H54 (cell line): ENCODE measurements at regions not wholly inside any gene's neighbourhood (a gene's known extent, or its start where the extent isn't known, plus 50 kb on each side); places are given as distances from the start of the nearest gene placed in this dataset.

Experiments
- DNase-seq: peaks from one replicate; pipeline ENCODE4 v3.0.0; 2011; ENCODE audit warnings: low spot score, mixed read lengths; ENCODE audit not compliant: insufficient read length
- FAIRE-seq: peaks from 3 replicates; lab custom pipeline; 2011; peaks lifted over from hg19 to GRCh38; lab: Jason Lieb, UNC
- POLR2A ChIP-seq: IDR thresholded peaks from 2 replicates; pipeline ENCODE4 v1.6.1; 2011; ENCODE audit warnings: low read depth, mild to moderate bottlenecking, low read length

DNA sequence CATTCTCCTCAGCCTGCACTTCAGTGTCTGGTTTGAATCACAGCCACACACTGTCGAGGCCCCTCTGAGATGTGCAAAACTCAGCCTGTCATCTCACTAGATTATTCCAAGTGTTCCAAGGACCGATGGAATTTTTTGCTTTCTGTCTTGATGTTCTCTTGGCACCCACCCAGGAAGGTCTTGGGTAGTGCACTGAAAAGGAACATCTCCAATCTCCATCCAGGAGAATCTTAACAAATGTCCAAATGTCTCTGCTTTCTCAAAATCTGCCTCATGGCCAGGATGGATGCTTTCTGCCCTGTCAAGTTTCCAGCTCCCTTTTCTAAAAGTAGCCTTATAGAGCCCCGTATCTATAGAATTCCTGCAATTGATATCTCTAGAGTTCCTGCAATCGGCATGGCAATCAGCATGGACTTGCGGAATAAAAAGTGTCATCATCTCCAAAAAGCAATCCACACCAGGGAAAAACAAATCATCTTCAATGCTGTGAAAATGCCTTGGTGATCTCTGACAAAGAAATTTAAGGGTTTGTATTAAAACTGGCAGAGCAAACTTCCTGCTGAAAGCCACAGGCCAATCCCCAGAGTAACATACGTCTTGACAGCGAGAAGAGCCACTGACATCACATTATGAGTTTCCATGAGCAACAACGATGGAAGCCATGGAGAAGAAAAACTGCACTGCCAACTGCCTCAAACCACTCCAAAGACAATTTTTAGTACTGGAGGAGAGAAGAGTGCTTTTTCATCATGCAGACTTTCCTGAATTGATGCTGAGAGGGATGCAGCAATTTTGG lies 215.3 kb upstream of the FAM9B start:
- no peak for TF ChIP-seq POLR2A
- no peak for DNase-seq
- no peak for FAIRE-seq

DNA sequence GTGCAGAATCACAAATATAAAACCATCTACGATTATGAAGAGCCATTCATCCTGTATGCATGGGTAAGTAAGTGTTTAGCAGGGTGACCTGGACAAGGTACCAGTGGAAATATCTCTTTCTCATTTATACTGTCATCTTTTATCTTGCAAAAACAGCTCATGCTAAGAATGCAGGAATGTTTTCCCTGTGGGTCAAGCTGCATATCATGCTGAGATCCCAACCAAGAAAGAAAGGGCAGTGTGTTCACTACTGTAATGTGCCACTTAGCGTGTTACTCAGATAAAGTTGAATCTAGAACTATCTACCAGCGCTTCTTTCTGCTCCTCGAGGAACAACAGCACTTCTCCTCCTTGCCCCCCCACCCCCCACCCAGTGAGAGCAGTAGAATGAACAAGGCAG lies 212.7 kb upstream of the TBL1X start:
- FAIRE-seq (no peak), DNase-seq (no peak)
- no peak for TF ChIP-seq POLR2A

DNA sequence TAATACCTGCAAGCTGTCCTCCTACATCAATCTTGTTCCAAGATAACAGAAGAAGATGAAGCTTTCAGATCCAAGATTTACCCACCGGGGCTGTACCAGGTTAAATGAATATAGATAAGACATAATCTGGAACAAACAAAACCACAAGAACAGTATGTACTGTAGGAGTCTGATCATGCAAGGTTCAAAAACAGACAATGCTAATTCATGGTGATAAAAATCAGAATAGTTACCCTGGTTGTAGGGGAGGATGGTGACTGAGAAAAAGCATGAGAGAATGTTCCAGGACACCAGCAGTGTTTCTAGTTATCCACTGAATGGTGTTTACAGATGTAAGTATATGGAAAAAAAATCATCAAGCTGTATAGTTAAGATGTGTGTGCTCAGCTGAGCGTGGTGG lies 211.6 kb upstream of the TBL1X start:
- TF ChIP-seq POLR2A, result no peak
- no peak for DNase-seq
- no peak for FAIRE-seq

DNA sequence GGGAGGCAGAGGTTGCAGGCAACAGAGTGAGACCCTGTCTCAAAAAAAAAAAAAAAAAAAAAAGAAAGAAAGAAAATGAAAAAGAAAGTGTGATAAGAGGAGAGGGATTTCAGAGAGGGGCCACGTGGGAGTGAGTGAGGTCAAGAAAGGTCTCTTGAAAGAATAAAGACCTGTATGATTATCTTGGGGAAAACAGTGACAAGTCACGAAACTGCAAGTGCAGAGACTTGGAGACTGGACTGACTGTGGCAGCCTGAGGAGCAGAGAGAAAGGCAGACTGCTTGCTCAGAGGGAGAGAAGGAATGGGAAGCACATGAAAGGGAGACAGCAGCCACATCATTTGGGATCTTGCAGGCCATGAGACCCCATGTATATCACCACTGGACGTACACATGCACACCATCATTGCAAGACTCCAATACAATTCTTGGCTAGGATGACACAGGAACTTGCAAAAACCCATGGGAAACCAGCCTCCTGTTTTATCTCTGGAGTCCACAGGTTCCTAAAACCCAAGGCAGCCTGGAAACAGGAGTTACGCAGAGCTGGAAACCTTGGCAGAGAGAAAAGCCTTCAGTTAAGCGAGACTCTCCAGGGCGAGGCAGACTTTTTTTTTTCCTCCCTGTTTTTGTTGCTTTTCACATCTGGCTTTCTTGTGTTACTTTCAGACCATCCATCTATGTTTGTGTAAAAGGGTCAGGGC lies 207.0 kb upstream of the TBL1X start:
- DNase-seq (no peak), FAIRE-seq (no peak)
- TF ChIP-seq POLR2A, result no peak

DNA sequence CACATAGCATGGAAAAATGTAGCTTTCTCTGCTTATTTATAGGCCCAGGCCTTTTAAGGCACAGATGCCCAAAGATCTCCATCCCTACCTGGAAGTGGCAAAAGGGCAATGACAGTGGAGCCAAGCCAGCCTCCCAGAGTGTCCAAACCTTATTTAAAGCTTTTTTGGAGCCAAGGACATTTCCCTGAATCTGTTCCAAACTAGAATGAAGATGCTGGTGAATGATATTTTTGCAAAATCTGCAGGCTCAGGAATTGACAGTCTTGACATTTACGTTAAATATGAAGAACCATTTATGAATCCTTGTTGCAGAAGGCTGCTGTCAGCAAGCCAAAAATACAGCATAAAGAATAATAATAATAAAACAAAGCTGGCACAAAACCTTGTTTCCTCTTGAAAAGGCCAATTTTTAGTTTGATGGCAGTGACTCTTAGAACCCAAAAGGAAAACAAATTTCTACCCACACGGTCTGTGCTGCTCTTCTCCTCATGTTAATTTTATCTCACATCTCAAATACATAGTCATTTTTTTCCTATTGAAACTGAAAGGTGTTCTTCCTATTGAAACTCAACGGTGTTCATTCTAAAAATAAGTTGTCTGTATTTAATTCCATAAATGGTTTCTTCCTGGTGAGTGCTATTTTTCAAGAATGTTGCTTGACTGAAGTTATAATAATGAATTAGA lies 206.3 kb upstream of the TBL1X start:
- FAIRE-seq (no peak), DNase-seq (no peak)
- TF ChIP-seq POLR2A, result no peak

DNA sequence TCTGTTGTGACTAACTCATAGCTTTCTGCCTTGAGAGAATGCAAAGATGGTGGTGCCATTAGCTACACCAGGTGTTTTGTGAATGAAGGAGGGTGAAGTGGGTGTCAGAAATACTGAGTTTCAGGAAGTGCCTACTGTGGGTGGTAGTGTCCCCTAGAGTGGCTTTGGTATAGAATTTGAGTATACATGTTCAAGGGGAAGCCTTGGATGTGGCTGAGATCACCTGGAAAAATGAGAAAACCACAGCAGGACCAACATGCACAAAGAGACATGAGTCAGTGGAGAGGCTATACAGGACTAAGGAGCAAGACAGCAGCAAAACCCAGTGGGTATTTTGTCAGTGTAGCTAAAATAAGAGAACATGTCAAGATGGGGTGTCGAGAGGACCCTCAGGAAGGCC lies 204.3 kb upstream of the TBL1X start:
- FAIRE-seq, result no peak
- TF ChIP-seq POLR2A, result no peak
- no peak for DNase-seq

DNA sequence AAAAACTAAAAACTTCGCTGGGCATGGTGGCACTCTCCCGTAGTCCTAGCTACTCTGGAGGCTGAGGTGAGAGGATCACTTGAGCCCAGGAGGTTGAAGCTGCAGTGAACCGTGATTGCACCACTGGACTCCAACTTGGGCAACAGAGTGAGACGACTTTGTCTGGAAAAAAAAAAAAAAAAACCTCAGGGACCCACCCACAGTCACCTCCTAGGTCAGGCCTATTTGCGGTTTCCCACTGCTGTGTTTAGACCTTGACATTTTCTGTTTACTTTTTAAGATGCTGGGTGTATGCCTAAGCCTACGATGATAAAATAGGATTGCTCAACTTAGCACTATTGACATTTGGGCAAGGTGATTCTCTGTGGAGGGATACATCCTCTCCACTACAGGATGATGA lies 197.4 kb upstream of the TBL1X start:
- DNase-seq (no peak), FAIRE-seq (no peak)
- TF ChIP-seq POLR2A, result no peak

DNA sequence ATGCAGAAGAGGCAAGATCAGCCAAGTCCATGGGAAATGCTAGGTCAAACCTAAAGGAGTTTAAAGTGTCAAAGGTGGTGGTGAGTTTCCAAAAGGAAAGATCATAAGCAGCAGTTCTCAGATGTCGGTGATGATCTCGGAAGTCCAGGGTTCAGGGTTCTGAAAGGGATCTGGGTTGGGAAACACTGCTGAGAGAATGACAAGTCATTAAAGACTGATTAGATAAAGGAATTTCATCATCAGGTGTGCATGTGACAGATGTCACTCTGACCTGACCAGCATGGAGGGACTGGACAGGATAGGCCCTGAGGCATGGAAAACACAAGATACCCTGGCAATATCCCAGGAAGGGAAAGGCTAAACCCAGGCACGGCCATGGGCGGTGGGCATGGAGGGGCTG lies 195.7 kb upstream of the TBL1X start:
- FAIRE-seq (no peak), DNase-seq (no peak)
- TF ChIP-seq POLR2A, result no peak

DNA sequence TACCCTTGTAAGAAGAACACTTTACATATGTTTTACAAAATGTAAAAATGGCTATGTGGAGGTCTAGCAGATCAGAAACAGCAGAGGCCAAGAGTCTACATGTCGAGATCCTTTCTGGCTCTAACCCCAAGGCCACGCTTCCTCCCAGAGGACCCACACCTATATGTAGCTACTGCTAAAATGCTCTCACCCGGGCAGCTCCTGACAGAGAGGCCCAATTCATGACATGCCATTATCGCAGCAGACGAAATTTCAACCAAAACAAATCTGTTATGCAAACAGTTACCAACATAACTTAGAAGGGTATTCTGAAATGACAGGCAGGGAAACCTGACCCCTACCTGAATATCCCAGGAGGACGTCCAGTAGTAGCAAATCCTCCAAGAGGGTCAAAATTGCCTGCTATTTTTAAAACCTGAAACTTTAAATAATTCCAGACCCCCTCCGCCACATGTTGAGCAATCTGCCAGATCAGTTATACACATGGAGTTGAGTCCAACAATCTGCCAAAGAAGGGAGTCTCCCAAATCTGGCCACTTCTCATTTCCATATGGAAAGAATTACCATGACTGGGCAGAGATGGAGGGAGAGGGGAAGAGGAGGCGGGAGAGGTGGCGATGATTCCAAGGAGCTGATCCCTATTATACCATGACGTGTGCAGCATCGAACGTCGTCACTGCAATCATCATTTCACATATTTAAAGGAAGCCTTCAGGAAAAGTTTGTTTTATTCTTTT lies 192.9 kb upstream of the TBL1X start:
- no peak for TF ChIP-seq POLR2A
- FAIRE-seq (no peak), DNase-seq (no peak)

DNA sequence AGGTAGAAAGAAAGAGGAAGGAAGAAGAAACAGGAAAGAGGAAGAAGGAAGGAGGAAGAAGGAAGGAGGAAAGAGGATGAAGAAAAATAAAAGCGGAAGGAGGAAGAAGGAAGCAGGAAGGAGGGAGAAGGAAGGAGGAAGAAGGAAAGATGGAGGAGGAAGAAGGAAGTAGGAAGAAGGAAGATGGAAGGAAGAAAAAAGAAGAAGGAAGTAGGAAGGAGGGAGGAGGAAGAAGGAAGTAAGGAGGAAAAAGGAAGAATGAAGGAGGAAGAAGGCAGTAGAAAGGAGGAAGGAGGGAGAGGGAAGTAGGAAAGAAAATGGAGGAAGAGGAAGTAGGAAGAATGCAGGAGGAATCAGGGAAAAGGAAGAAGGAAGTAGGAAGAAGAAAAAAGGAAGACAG lies 191.1 kb upstream of the TBL1X start:
- no peak for TF ChIP-seq POLR2A
- DNase-seq, result no peak
- no peak for FAIRE-seq

DNA sequence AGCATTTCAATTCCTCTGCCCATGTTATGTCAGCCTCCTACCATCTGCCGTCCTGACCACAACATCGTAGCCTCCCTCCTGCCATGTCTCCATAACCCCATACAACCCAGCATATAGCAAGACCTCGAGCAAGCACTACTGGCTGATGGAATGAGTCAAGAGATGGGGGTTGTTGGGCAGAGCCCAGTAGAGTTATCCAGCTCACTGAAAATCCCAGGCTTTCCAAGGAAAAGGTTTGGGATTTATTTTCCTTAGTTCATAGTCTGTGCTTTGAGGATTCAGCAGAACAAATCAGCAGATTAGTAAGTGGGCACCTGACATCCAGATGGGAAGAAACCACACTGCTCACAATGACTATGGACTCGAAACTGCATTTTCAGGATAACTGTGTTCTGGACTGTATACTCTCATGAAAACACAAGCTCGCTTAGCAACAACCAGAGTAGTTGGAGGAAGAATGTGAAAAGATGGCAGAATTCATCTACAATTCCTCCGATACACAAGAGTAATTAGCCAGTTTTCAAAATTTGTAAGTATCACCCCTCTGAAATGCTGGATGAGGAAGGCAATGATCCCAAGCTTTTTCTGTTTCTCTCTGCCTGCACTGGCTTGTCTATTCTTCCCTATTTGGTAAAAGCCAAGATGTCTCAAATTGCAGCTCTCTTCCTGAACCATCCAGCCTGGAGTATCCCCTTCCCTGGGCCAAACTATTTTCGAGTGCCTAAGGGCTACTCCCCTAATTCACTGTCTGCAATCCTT lies 186.2 kb upstream of the TBL1X start:
- FAIRE-seq (no peak), DNase-seq (no peak)
- no peak for TF ChIP-seq POLR2A

DNA sequence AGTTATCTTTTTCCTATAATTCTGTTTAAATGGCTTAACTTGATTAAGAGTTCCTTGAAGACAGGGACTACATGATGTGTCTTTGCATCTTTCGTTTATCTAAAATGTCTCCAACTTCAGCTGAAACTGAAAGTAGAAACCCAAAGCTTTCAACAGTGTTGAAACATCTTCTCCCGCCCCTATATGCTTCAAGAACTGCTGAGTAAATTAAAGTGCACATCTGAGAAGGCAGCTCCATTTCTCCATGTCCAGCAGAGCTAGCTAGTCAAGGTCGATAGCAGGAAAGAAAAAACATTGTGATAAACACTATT lies 185.7 kb upstream of the TBL1X start:
- DNase-seq (no peak), FAIRE-seq (no peak)
- no peak for TF ChIP-seq POLR2A

DNA sequence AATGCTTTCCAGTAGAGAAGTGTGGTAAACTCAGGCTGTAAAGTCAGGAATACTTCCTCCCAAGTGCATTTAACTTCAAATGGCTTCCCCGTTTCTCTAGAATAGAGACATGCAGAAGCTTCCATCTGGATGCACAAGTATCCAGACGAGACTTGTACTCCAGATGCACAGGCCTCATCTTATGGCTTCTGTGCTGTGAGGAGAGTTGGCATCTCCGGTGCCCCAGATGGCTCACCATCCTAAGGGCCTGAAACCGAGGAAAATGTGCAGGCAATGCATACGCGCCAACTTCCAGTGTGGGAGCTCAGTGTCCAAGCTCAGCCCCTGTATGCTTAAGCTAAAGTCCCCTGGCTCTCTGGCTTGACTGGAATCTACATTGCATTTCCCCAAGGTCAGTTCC lies 184.0 kb upstream of the TBL1X start:
- no peak for TF ChIP-seq POLR2A
- FAIRE-seq (no peak), DNase-seq (no peak)
